ENCODE measurements at regions not wholly inside any gene's neighbourhood (a gene's known extent, or its start where the extent isn't known, plus 50 kb on each side); places are given as distances from the start of the nearest gene placed in this dataset.

DNA sequence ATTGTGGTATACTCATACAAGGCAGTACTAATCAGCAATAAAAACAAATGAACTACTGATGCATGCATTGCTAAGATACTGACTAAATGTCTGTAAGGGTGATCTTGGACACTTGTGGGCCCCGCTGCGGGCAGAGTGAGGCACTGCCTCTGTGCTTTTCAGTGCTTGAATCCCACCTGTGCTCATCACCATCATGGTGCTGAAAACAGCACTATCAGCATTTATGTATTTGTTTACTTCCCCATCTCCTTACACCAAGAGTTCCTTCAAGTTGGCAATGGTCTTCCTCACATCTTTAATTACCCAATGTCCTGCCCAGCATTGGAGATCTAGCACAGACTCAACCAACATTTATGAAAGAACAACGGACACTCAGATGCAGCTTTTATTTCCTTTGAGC is 193.7 kb upstream of the RFC3 start:
- H3K18ac ChIP-seq (ENCODE audit: low read length), result no peak overlapping the region
- H4K8ac ChIP-seq (ENCODE audit: low read depth, low read length), result no peak overlapping the region
- no peak overlapping the region for H2AK5ac ChIP-seq (ENCODE audit: low read length)
- H2BK120ac ChIP-seq (ENCODE audit: low read depth, low read length), result no peak overlapping the region
- H3K4me1 ChIP-seq (ENCODE audit: control insufficient read depth, low read depth, low read length), result no peaks in the 10 kb centered on the region
- no peak overlapping the region for H2BK5ac ChIP-seq (ENCODE audit: low read length)
- H3K4ac ChIP-seq (ENCODE audit: low read depth, low read length), result no peak overlapping the region
- no peak overlapping the region for H3K4me2 ChIP-seq (ENCODE audit: low read length)
- no peaks in the 10 kb centered on the region for H3K36me3 ChIP-seq (ENCODE audit: control insufficient read depth, insufficient read depth, low read length)
- no peak overlapping the region for H3K56ac ChIP-seq (ENCODE audit: low read length)
- no peak overlapping the region for H3K4me3 ChIP-seq (ENCODE audit: low read length)
- no peaks in the 10 kb centered on the region for H3K79me1 ChIP-seq (ENCODE audit: low read length)
- H3K23ac ChIP-seq (ENCODE audit: low read length), result no peak overlapping the region
- no peaks in the 10 kb centered on the region for H3K27me3 ChIP-seq (ENCODE audit: insufficient read depth, low read length, poor library complexity)
- no peak overlapping the region for H4K5ac ChIP-seq (ENCODE audit: low read length)
- H2BK15ac ChIP-seq (replicated peaks; ENCODE audit: low read depth), result no peak overlapping the region
- WGBS (ENCODE audit: extremely low coverage, insufficient coverage, low lambda C conversion rate), result no CpG with 5 or more reads among the region's 3 CpGs
- no peaks in the 10 kb centered on the region for H3K79me2 ChIP-seq (ENCODE audit: control insufficient read depth, insufficient read depth, low read length)
- no peak for DNase-seq
- H3K27ac ChIP-seq (ENCODE audit: low read depth, low read length), result no peak overlapping the region
- H3K9ac ChIP-seq (ENCODE audit: low read length), result no peak overlapping the region

DNA sequence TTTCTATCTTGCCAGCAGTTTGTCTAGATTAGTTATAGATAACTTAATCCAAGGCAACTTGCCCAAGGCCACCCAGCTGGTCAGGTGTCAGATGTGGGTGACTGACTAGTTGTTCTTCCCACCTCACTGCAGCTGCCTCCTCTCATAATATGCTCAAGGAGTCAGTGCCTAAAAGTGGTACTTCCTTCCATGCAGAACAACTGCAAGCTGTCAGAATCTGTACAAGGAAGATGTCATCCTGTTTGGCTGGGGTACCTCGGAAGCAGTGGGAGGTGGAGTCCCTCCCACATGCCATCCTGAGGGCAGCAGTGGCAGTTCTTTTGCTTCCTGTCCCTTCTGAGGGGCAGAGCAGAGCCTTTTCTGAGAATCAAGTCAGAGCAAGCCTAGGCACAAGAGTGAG is 193.2 kb upstream of the RFC3 start:
- H3K23ac ChIP-seq (ENCODE audit: low read length), result no peak overlapping the region
- no peaks in the 10 kb centered on the region for H3K4me1 ChIP-seq (ENCODE audit: control insufficient read depth, low read depth, low read length)
- no peak for DNase-seq
- H4K8ac ChIP-seq (ENCODE audit: low read depth, low read length), result no peak overlapping the region
- no peaks in the 10 kb centered on the region for H3K36me3 ChIP-seq (ENCODE audit: control insufficient read depth, insufficient read depth, low read length)
- no peak overlapping the region for H2BK15ac ChIP-seq (replicated peaks; ENCODE audit: low read depth)
- H2AK5ac ChIP-seq (ENCODE audit: low read length), result no peak overlapping the region
- H2BK5ac ChIP-seq (ENCODE audit: low read length), result no peak overlapping the region
- no peak overlapping the region for H2BK120ac ChIP-seq (ENCODE audit: low read depth, low read length)
- no peak overlapping the region for H3K4ac ChIP-seq (ENCODE audit: low read depth, low read length)
- H3K4me2 ChIP-seq (ENCODE audit: low read length), result no peak overlapping the region
- no peaks in the 10 kb centered on the region for H3K79me2 ChIP-seq (ENCODE audit: control insufficient read depth, insufficient read depth, low read length)
- H3K4me3 ChIP-seq (ENCODE audit: low read length), result no peak overlapping the region
- no peak overlapping the region for H3K9ac ChIP-seq (ENCODE audit: low read length)
- no peaks in the 10 kb centered on the region for H3K79me1 ChIP-seq (ENCODE audit: low read length)
- no peak overlapping the region for H3K27ac ChIP-seq (ENCODE audit: low read depth, low read length)
- H3K27me3 ChIP-seq (ENCODE audit: insufficient read depth, low read length, poor library complexity), result no peaks in the 10 kb centered on the region
- no CpG with 5 or more reads among the region's 1 CpG for WGBS (ENCODE audit: extremely low coverage, insufficient coverage, low lambda C conversion rate)
- H3K18ac ChIP-seq (ENCODE audit: low read length), result no peak overlapping the region
- no peak overlapping the region for H3K56ac ChIP-seq (ENCODE audit: low read length)
- H4K5ac ChIP-seq (ENCODE audit: low read length), result no peak overlapping the region

- H2BK120ac ChIP-seq (ENCODE audit: low read depth, low read length), result no peak overlapping the region
- H3K4me1 ChIP-seq (ENCODE audit: control insufficient read depth, low read depth, low read length), result no peaks in the 10 kb centered on the region
- no peaks in the 10 kb centered on the region for H3K27me3 ChIP-seq (ENCODE audit: insufficient read depth, low read length, poor library complexity)
- no peak overlapping the region for H2AK5ac ChIP-seq (ENCODE audit: low read length)
- H3K27ac ChIP-seq (ENCODE audit: low read depth, low read length), result no peak overlapping the region
- H3K9ac ChIP-seq (ENCODE audit: low read length), result no peak overlapping the region
- H3K79me1 ChIP-seq (ENCODE audit: low read length), result no peaks in the 10 kb centered on the region
- H3K4me2 ChIP-seq (ENCODE audit: low read length), result no peak overlapping the region
- no peak overlapping the region for H3K4ac ChIP-seq (ENCODE audit: low read depth, low read length)
- H4K5ac ChIP-seq (ENCODE audit: low read length), result no peak overlapping the region
- H3K18ac ChIP-seq (ENCODE audit: low read length), result no peak overlapping the region
- no peak overlapping the region for H2BK5ac ChIP-seq (ENCODE audit: low read length)
- H3K56ac ChIP-seq (ENCODE audit: low read length), result no peak overlapping the region
- DNase-seq, result no peak
- no peak overlapping the region for H3K4me3 ChIP-seq (ENCODE audit: low read length)
- H4K8ac ChIP-seq (ENCODE audit: low read depth, low read length), result no peak overlapping the region
- H3K79me2 ChIP-seq (ENCODE audit: control insufficient read depth, insufficient read depth, low read length), result no peaks in the 10 kb centered on the region
- H3K23ac ChIP-seq (ENCODE audit: low read length), result no peak overlapping the region
- no peak overlapping the region for H2BK15ac ChIP-seq (replicated peaks; ENCODE audit: low read depth)
- no peaks in the 10 kb centered on the region for H3K36me3 ChIP-seq (ENCODE audit: control insufficient read depth, insufficient read depth, low read length)
These were observed 191.5 kb upstream of the RFC3 start for GRCh38 chr13:33626407-33626806.

GRCh38 chr13:33628662-33629061 is 189.3 kb upstream of the RFC3 start:
- Histone ChIP-seq H3K79me1 (ENCODE audit: low read length) (no peaks in the 10 kb centered on the region), H2BK5ac (ENCODE audit: low read length) (no peak overlapping the region), H3K23ac (ENCODE audit: low read length) (no peak overlapping the region), H3K4ac (ENCODE audit: low read depth, low read length) (no peak overlapping the region), H3K4me1 (ENCODE audit: control insufficient read depth, low read depth, low read length) (no peaks in the 10 kb centered on the region), H2AK5ac (ENCODE audit: low read length) (no peak overlapping the region), H3K4me3 (ENCODE audit: low read length) (no peak overlapping the region), H2BK120ac (ENCODE audit: low read depth, low read length) (no peak overlapping the region), H3K27me3 (ENCODE audit: insufficient read depth, low read length, poor library complexity) (no peaks in the 10 kb centered on the region), H3K56ac (ENCODE audit: low read length) (no peak overlapping the region), H3K18ac (ENCODE audit: low read length) (peak overlapping the region; percentile 41), H4K8ac (ENCODE audit: low read depth, low read length) (no peak overlapping the region), H3K36me3 (ENCODE audit: control insufficient read depth, insufficient read depth, low read length) (no peaks in the 10 kb centered on the region), H4K5ac (ENCODE audit: low read length) (no peak overlapping the region), H3K27ac (ENCODE audit: low read depth, low read length) (no peak overlapping the region), H3K79me2 (ENCODE audit: control insufficient read depth, insufficient read depth, low read length) (no peaks in the 10 kb centered on the region), H3K9ac (ENCODE audit: low read length) (no peak overlapping the region), H3K4me2 (ENCODE audit: low read length) (no peak overlapping the region), H2BK15ac (replicated peaks; ENCODE audit: low read depth) (no peak overlapping the region)
- no CpG with 5 or more reads among the region's 6 CpGs for WGBS (ENCODE audit: extremely low coverage, insufficient coverage, low lambda C conversion rate)
- no peak for DNase-seq

DNA sequence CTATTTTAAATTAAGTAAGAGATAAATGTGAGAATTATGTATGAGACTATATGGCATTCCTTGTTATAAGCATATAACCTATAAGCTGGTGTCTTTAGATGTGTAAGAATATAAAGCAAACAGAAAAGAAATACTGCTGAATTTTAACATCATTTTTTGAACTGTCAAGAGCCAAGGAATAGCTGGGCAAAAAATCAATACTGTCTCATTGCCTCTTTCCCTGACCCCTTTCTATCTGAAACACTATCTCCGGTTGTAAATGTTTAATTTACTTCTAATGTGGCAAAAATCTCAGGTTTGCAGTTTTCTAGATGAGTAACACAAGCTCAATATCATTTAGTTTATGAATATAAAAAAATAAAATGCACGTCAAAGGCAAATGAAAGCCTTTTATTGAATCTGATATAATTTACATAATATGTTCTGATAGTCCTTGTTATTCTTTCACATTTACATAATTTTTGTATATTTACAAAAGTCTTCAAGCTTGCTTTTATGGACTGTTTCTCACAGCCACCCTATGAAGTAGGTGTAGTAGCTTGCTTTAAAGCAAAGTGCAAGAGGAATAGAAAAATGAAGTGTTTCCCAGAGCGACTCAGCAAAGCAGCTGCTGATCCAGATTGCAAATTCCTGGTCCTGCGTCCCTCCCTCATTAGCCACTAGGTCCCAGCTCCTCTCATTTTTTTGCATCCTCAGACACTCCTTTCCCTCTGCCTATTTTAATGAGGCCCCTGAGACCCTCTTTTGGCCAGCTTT is 188.2 kb upstream of the RFC3 start:
- no peak overlapping the region for H3K9ac ChIP-seq (ENCODE audit: low read length)
- DNase-seq, result no peak
- no peak overlapping the region for H2AK5ac ChIP-seq (ENCODE audit: low read length)
- H3K23ac ChIP-seq (ENCODE audit: low read length), result no peak overlapping the region
- H3K27ac ChIP-seq (ENCODE audit: low read depth, low read length), result no peak overlapping the region
- no peak overlapping the region for H2BK120ac ChIP-seq (ENCODE audit: low read depth, low read length)
- H3K79me2 ChIP-seq (ENCODE audit: control insufficient read depth, insufficient read depth, low read length), result no peaks in the 10 kb centered on the region
- H3K4me1 ChIP-seq (ENCODE audit: control insufficient read depth, low read depth, low read length), result no peaks in the 10 kb centered on the region
- no peak overlapping the region for H3K4ac ChIP-seq (ENCODE audit: low read depth, low read length)
- H3K18ac ChIP-seq (ENCODE audit: low read length), result no peak overlapping the region
- no CpG with 5 or more reads among the region's 4 CpGs for WGBS (ENCODE audit: extremely low coverage, insufficient coverage, low lambda C conversion rate)
- no peak overlapping the region for H2BK15ac ChIP-seq (replicated peaks; ENCODE audit: low read depth)
- no peak overlapping the region for H3K56ac ChIP-seq (ENCODE audit: low read length)
- H3K4me3 ChIP-seq (ENCODE audit: low read length), result no peak overlapping the region
- H3K79me1 ChIP-seq (ENCODE audit: low read length), result no peaks in the 10 kb centered on the region
- no peak overlapping the region for H4K5ac ChIP-seq (ENCODE audit: low read length)
- H3K27me3 ChIP-seq (ENCODE audit: insufficient read depth, low read length, poor library complexity), result no peaks in the 10 kb centered on the region
- H2BK5ac ChIP-seq (ENCODE audit: low read length), result no peak overlapping the region
- no peak overlapping the region for H3K4me2 ChIP-seq (ENCODE audit: low read length)
- no peak overlapping the region for H4K8ac ChIP-seq (ENCODE audit: low read depth, low read length)
- no peaks in the 10 kb centered on the region for H3K36me3 ChIP-seq (ENCODE audit: control insufficient read depth, insufficient read depth, low read length)
